Activated CD8-positive, alpha-beta memory T cell treated with anti-CD3 and anti-CD28 coated beads, Interleukin-2, amount 50 U/mL, for 4 hours (primary cell): ENCODE measurements at regions not wholly inside any gene's neighbourhood (a gene's known extent, or its start where the extent isn't known, plus 50 kb on each side); places are given as distances from the start of the nearest gene placed in this dataset.
"Not testable (repeated sequence)": the region's sequence is repeated elsewhere in the genome, so short reads cannot be mapped to it uniquely, and the experiment has no call there.

Experiments used
- DNase-seq: peaks from one replicate; pipeline ENCODE4 v3.0.0-alpha.2; 2020

DNA sequence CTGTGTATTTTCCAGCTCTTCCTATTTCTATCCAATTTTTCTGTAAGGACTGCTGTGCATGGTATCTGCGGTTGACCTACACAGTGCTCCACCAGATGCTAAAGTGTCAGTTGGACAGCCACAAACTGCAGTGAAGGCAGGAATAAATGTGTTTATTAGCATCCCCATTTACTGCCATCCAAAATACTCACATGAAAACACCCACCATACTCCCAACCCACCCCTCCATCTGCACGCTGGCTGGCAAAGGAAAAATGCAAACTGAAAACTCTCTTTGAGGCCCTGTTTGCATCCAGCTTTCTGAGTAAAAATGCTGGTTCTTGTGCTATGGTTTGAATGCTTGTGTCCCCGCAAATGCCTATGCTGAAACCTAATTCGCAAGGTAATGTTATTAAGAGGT is 515.5 kb downstream of the ZNF385D start:
- DNase-seq: no peak

DNA sequence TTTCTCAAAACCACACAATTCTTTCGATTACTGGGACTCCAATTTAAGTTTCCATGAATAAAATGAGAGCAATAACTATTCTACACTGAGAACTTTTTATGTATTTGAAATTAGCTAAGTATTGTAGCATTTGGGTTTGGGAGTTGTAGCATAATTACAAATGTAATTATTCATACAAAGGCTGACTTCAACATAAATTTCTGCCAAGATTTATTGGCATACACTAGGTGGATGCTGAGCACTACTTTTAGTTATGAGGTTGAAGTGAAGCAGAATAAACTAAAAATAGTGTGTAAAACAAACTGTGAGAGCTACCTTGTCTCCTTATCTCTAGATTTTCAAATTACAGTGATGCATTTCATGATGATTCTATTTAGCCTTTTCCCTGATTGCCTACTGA is 516.1 kb downstream of the ZNF385D start:
- no peak for DNase-seq

DNA sequence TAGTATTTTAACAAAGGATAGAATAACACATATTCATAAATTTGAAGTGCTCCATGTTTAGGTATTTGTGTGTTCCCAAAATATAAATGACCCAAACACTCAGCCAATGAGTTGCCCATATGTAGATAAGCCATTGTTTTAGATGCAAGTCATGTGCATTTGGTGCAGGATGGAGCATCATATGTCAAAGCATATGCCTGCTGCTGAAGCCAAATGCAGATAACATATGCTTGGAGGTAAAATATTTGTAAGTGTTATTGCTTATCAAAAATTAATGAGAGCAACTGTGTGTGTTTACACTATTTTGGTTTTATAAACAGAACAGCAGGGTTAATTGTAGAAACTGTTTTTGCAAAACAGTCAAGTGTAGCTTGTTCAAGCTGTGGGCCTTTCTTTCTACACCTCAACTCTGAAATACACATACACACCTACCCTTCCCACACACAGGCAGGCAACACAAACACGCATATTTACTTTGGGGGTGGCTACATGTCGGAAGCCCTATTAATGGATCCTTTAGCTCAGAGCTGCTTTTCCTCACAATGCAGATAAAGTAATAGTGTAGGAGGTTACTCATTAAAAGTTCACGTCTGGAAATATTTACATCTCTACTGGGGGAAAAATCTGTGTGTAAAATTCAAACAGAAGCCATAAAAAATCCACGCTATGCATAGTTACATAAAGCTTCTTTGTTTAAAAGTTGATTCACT is 521.4 kb downstream of the ZNF385D start:
- no peak for DNase-seq

DNA sequence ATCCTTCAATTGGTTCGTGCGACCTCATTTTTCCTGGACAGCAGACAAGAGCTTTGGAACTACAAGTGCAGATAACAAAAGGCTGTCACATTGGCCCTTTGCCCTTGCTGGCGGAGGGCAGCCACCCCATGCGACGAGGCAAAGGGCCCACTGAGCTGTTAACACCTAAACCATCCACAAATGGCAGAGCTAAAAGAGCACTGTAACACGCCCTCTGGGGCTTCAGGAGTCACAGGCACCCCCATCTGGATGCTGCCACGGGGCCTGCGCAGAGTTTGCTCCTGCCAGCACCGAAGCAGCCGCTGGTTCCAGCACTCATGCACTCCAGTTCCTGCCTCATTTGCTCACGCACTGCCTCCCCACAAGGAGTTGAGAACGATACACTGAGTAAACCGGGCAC is 524.9 kb downstream of the ZNF385D start:
- DNase-seq: no peak

DNA sequence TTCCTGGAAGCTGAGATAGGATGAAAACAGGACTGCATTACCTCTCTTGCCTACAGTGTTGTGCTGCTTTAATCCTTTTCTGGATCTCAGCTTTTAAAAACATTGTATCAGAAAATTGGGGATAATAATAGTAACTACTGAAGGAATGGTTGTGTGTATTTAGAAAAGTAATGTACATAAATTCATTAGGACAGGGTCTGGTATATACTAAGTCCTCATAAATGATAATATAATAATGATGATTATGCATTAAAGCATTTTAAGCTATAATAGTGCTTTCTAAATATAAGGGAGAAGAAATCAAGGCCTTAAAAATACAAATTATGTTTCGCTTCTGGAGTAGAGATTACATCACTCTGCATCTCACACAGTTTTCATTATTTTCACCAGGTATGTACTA is 530.1 kb downstream of the ZNF385D start:
- no peak for DNase-seq

DNA sequence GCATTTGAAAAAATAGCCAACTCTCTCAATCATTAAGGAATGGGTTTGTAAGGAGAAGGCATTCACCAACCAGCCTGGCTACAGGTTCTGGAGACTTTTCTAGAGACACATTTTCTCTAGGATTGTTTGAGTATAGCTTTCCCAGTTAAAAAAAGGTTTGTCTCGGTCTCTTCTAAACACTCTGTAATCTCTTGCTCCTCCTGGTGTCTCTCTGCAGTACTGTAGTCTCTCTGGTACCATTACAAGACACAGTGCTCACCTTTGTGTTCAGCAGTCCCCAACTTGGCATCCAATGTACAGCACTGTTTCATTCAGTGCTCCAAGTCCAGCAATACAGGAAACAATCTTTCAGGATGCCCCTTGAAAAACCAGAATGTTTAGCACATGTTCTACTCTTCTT is 534.4 kb downstream of the ZNF385D start:
- no peak for DNase-seq

DNA sequence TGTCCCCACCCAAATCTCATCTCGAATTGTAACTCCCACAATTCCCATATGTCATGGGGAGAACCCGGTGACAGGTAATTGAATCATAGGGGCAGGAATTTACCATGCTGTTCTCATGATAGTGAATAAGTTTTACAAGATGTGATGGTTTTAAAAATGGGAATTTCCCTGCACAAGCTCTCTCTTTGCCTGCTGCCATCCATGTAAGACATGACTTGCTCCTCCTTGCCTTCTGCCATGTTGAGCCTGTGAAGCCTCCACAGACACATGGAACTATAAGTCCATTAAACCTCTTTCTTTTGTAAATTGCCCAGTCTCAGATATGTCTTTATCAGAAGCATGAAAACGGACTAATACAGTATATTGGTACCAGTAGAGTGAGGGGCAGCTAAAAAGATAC is 546.9 kb downstream of the ZNF385D start:
- DNase-seq: not testable (repeated sequence)

DNA sequence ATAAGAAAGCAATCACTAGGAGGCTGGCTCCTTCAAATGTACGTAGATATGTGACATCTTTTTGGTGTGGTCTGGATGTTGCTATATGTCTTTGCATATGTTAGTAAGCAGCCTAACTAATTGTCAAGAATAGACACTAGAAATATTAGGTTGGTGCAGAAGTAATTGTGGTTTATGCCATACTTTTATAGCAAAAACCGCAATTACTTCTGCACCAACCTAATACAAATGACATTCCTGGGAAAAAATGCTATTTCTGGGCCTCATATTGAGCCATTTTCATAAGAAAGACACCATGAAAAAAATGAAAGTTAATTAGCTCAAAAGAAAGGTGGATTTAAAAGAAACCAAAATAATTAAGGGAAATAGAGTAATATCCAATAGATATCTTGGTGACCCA is 555.8 kb downstream of the ZNF385D start:
- no peak for DNase-seq

DNA sequence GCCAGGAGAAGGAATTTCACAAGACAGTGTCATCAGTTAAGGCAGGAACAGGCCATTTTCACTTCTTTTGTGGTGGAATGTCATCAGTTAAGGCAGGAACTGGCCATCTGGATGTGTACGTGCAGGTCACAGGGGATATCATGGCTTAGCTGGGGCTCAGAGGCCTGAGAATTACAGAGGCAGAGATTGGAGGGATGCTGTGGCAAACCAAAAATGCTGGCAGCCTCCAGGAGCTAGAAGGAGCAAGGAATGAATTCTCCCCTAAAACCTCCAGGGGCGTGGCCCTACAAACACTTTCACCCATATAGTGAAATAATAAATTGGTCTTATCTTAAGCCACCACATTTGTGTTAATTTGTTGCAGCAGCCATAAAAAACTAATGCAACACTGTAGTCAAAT is 557.0 kb downstream of the ZNF385D start:
- not testable (repeated sequence) for DNase-seq

DNA sequence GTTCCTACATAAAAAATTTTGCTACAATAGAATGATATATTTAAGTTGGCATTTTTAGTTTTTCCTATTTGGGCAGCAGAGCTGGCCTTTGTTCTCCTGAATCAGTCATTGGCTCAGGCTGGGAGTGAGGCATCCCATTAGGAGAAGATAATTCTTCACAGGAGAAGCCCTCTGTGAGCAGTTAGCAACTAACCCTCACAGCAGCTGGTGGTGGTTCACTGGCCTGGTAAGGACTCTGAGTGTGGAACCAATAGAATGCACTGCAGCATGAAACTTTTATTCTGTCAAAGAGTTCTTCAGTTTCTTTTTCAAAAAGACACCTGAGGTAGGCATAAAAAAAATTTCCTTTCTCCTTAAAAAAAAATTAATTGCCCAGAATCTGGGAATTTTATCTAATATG is 562.6 kb downstream of the ZNF385D start:
- no peak for DNase-seq

DNA sequence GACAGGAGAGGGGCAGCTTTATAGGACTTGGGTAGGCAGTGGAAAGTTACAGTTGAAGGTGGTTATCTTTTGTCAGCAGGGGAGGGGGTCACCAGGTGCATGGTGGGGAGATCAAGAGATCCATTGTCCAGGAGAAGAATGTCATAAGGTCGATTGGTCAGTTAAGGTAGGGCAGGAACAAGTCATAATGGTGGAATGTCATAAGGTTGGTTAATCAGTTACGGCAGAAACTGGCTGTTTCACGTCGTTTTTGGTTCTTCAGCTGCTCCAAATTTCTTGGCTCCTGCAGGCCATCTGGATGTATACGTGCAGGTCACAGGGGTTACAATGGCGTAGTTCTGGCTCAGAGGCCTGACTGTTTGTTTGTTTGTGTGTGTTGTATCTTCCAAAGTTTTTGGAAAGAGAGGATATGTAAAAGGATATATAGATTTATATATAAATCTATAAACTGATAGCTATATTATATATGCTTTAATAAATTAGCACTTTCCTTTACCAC is 565.1 kb downstream of the ZNF385D start:
- DNase-seq: no peak

DNA sequence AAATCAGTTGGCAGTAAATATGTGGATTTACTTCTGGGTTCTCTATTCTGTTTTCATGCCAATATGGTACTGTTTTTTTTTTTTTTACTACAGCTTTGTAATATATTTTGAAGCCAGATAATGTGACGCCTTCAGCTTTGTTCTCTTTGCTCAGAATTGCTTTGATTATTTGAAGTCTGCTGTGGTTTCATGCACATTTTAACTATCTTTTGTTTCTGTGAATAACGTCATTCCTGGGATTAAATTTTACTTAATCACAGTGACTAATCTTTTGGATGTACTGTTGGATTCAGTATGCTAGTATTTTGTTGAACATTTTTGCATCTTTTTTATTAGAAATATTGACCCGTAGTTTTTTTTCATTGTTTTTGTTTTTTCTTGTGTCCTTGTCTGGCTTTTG is 576.5 kb downstream of the ZNF385D start:
- DNase-seq: no peak

DNA sequence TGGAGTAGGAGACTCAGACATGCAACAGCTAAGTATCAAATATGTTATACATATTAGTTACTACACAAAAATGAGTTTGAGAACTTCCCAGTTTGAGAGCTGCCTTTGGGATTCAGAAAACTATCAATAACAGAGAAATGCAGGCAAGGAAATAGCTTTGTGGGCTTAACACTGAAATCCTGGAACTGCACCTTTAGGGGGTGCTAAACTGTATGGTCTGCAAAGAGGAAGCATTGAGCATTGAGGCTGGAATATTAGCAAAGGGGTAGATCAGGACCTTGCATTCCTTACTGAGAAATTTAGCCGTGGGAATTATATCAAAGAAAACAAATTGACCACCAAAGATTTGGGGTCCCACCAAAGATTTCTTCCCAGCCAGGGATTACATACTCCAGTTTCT is 580.0 kb downstream of the ZNF385D start:
- no peak for DNase-seq

DNA sequence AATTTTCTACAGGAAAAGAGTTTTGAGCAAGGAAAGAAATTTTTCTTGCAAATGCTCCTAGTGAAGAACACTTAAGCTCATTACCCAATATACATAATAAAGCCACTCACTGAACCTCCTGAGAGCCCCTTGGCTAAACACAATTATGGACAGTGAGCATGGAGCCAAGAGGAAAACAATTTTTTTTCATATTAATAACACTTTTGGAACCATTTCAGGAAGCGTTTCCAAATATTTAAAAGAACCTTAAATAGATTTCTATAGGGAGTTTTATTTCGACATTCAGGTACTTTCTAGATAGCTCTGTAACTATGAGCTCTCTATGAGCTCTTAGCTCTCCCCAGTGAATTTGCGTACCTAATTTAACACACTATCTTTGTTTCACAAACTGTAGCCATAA is 581.1 kb downstream of the ZNF385D start:
- no peak for DNase-seq

DNA sequence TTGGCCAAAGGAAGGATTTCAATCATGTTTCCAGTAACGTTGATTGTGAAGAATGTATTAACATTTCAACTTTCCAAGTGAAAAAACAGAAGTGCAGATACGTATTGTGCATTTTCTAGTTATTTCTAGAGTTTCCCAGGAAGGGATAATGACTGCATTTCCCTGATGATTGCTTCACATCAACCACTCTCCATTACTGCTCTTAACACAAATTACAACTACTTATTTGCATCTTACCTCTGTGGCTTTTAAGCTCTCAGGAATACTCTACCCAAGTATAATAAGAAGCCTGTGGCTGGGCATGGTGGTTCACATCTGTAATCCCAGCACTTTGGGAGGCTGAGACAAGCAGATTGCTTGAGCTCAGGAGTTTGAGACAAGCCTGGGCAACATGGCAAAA is 582.5 kb downstream of the ZNF385D start:
- DNase-seq: no peak

DNA sequence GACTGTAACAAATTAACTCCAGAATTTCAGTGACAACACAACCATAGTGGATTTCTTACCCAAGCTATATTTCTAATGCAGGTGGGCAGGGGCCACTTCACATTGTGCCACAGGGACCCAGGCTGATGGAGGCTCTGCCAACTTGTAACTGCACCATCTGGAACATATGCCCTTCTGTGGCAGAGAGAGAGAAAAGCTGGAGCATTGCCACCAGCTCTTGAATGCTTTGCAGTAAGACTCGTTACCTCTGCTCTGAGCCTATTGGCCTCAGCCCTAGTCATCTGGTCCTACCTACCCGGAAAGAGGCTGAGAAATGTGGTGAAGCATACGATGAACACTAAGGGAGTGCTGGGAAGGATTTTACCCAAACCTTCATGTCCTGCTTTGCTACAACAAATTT is 587.1 kb downstream of the ZNF385D start:
- no peak for DNase-seq

DNA sequence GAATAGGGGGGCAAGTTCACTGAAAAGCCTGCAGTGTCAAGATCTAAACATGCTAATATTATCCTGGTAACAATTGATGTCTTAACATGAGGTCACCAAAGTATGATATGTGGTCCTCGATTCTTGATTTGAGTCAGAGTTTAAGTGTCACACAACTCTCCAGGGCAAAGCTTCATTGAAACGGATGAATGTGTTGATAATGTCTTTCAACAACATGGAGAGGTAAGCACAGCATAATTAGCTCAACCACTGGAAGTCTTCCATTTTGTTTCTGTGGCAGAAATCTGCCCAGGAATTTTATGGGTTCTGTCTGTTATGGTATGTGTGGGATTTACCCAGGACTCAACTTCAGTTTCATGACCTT is 591.5 kb downstream of the ZNF385D start:
- DNase-seq: no peak

DNA sequence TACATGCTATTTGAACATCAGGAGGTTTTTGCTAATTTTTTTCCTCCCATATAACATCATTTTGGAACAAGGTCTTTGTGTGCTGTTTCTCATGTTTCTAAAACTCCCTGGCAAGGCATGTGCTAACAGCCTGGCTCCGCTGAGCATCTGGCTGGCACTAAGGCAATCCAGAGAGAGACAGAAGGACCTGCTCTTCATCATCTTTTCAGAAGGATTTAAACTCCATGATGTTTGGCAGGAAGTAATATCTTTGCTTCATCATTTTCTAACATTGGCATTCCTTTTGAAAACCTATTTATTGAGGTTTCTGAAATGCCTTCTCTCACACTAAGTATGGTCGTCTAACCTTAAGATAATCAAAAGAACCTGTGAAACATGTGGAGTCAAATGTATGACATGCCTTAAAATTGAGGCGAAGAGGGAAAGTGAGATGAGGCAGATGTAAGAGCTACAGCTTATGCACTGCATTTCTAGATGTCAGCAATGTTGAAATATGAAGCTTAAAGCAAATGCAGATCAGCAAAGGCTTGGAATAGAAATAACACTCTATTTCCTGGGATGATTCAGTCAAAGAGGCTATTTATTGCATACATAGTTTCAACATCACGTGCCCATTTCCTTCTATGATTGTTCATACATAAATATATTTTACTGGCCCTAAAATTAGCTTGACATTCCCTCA is 592.0 kb downstream of the ZNF385D start:
- DNase-seq: no peak

DNA sequence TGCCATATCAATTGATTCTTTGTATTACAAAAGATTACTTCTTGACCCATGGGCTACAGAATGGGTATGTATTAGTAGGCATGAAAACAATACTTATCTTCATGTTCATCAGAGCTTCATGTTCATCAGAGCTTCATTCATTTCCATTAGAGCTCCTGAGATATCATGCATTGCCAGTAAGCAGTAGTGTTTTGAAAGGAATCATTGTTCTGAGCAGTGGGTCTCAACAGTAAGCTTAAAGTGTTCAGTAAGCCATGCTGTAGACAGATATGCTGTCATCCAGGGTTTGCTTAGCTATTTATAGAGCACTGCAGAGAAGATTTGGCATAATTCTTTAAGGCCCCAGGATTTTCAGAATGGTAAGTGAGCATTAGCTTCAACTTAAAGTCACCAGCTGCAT is 596.1 kb downstream of the ZNF385D start:
- DNase-seq: no peak

DNA sequence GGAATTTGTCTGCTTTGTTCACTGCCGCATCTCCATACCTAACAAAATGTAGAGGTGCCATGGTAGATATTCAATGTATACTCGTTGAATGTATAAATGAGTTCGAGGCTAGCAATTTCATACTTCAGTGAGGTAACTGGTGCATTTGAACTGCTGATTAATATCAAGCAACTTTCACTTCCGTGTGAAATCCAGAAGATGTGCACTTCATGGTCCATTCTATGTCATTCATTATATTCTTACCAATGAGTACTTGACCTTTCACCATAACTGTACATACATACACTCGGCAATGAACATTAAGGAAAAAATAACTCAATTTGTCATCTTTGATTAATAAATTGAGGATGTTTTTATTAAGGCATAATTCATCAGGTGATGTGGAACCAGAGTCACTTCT is 598.5 kb downstream of the ZNF385D start:
- DNase-seq: no peak

DNA sequence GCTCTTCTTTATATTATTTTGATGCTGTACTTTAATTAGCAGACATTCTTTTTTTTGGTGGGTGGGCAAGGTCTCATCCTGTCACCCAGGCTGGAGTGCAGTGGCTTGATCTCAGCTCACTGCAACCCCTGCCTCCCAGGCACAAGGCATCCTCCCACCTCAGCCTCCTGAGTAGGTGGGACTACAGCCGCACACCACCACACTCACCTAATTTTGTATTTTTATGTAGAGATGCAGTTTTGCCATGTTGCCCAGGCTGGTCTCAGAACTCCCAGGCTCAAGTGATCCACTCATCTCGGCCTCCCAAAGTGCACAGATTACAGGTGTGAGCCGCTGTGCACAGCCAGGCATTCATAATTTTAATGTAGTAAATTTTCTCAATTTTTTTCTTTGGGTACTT is 608.1 kb downstream of the ZNF385D start:
- DNase-seq: no peak

DNA sequence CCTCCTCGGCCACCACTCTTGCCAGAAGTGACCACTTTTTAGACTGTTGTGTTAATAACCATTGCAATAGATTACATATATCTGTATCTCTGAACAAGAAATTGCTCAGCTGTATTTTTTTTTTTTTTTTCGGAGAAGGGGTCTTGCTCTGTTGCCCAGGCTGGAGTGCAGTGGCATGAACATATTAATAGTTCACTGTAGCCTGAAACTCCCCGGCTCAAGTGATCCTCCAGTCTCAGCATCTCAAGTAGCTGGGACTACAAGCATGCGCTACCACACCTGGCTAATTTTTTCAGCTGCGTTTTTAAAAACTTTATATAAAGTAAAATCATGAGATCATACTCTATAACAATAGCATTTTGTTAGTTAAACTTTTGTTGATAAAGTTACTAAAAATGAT is 609.0 kb downstream of the ZNF385D start:
- DNase-seq: no peak

DNA sequence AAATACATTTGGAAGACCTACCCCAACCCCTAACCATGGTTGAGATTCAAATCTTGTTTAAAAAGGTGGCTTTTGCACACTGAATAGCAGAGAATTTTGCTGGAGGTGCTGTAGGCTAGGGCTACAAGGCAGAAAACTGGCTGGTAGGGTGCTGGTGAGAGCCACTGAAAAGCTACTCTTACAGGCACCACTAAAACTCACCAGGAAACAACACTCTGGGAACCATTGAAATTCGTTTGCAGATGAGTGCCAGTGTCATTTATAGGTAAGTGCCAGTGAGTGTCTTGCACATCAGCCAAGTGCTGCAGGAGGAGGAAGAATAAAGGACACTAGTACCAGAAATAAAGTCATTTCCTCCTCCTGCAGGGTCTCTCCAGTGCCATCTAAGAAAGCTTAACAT is 610.2 kb downstream of the ZNF385D start:
- DNase-seq: no peak

DNA sequence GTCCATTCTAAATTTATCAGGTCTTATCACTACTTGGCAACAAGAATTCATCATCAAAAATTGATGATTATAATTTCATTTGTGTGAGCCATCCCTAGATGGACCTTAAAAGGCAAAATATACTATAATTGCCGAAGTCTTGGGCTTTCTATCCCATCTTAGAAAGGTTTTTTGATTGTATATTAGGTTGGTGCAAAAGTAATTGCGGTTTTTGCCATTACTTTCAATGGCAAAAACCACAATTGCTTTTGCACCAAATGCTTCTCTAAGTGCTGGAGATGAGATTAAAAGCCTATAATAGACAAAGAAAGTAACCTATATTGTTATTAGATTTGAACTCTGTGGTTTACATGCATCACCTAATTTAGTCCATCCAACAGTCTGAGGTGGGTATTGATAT is 612.9 kb downstream of the ZNF385D start:
- no peak for DNase-seq

DNA sequence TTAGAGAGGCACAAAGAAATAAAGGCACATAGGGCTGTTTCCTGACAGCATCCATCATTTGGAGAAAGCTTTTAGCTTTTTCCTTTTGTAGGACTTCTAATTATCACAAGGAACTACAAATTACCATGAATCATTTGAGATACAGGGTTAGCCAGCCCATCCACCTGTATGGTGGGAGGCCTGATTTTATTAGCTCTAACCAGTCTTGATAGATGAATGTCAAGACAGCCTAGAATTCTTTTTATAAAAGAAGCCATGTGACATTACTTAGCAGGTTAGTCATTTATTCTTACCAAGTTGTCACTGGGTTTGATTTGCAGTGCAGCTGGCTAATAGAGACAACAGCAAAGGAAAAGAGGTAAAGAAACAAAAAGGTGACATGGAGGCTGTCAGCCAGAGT is 618.1 kb downstream of the ZNF385D start:
- no peak for DNase-seq
